ENCODE measurements at regions not wholly inside any gene's neighbourhood (a gene's known extent, or its start where the extent isn't known, plus 50 kb on each side); places are given as distances from the start of the nearest gene placed in this dataset.
A peak's percentile ranks its signal among the peaks of the same experiment; 100 is the strongest.

GRCh38 chr5:157924490-157924889 is 65.5 kb upstream of the CLINT1 start:
- DNase-seq = no peak

- DNase-seq = no peak
Measured at GRCh38 chr5:157923765-157924164, 64.8 kb upstream of the CLINT1 start.

GRCh38 chr5:157922026-157922425 is 63.1 kb upstream of the CLINT1 start:
- DNase-seq = no peak

GRCh38 chr5:157920828-157921170 is 61.9 kb upstream of the CLINT1 start:
- no peak for DNase-seq

GRCh38 chr5:157918811-157919742 is 60.1 kb upstream of the CLINT1 start:
- no peak for DNase-seq

GRCh38 chr5:157917899-157918809 is 59.2 kb upstream of the CLINT1 start:
- peak; percentile 6 to 20 (median 10) for DNase-seq

- DNase-seq = no peak
Measured at GRCh38 chr5:157917491-157917890, 58.5 kb upstream of the CLINT1 start.

- no peak for DNase-seq
Measured at GRCh38 chr5:157915638-157916037, 56.7 kb upstream of the CLINT1 start.

GRCh38 chr5:157914151-157914788 is 55.3 kb upstream of the CLINT1 start:
- no peak for DNase-seq

GRCh38 chr5:157913575-157913974 is 54.6 kb upstream of the CLINT1 start:
- DNase-seq = no peak

GRCh38 chr5:157912621-157913325 is 53.8 kb upstream of the CLINT1 start:
- no peak for DNase-seq

- DNase-seq = no peak
Measured at GRCh38 chr5:157911568-157911967, 52.6 kb upstream of the CLINT1 start.

Measured in activated naive CD4-positive, alpha-beta T cell (primary cell).